C4-2B (cell line): ENCODE measurements at regions not wholly inside any gene's neighbourhood (a gene's known extent, or its start where the extent isn't known, plus 50 kb on each side); places are given as distances from the start of the nearest gene placed in this dataset.

Source experiments
- ZFX ChIP-seq: fragments of 450-650 bp; IDR thresholded peaks from 2 replicates; pipeline ENCODE4 v1.6.1; 2017
- TF ChIP-seq, protein P1 (sequence below): fragments of 450-650 bp; conservative IDR thresholded peaks from 2 replicates; pipeline ENCODE4 v1.5.1; 2017; ENCODE audit warnings: mild to moderate bottlenecking

DNA sequence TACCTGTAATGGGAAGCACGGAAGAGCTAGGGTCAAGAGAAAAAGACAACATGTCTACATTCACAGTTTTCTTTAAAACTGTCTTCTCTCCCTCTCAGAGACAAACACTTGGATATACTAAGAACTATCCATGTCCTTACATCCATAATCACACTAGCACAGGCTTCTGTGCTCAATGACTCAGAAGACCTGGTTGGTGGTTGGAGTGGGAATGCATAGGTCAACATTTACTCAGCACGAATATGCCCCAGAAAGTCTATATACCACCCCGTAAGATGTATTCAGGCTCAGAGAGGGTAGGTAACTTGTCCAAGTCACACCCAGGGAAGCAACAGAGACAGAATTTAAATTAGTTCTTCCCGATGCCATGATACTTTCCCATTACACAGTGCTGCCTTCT lies 891.1 kb downstream of the TUSC7 start:
- TF ChIP-seq, protein P1, sequence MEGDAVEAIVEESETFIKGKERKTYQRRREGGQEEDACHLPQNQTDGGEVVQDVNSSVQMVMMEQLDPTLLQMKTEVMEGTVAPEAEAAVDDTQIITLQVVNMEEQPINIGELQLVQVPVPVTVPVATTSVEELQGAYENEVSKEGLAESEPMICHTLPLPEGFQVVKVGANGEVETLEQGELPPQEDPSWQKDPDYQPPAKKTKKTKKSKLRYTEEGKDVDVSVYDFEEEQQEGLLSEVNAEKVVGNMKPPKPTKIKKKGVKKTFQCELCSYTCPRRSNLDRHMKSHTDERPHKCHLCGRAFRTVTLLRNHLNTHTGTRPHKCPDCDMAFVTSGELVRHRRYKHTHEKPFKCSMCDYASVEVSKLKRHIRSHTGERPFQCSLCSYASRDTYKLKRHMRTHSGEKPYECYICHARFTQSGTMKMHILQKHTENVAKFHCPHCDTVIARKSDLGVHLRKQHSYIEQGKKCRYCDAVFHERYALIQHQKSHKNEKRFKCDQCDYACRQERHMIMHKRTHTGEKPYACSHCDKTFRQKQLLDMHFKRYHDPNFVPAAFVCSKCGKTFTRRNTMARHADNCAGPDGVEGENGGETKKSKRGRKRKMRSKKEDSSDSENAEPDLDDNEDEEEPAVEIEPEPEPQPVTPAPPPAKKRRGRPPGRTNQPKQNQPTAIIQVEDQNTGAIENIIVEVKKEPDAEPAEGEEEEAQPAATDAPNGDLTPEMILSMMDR = no peak
- TF ChIP-seq ZFX = no peak
